ENCODE measurements at regions not wholly inside any gene's neighbourhood (a gene's known extent, or its start where the extent isn't known, plus 50 kb on each side); places are given as distances from the start of the nearest gene placed in this dataset.

GRCh38 chr4:37015391-37015790, 229.2 kb upstream of the NWD2 start:
- Histone ChIP-seq H3K4me3 (no peak overlapping the region), H3K27me3 (no peaks in the 10 kb centered on the region), H3K9me3 (no peaks in the 10 kb centered on the region), H3K4me1 (no peaks in the 10 kb centered on the region), H3K27ac (no peak overlapping the region), H3K36me3 (no peaks in the 10 kb centered on the region)
- intact Hi-C loops (cut with DNase I; ENCODE audit: low total_unique reads): no loop called here
- DNase-seq (ENCODE audit: low spot score in 2 of 2): no peak
- TF ChIP-seq POLR2AphosphoS5 (IDR thresholded peaks at IDR 0.05) (no peak), CTCF (IDR thresholded peaks at IDR 0.05) (no peak), POLR2A (IDR thresholded peaks at IDR 0.05) (no peak)

- intact Hi-C loops (cut with DNase I; ENCODE audit: low total_unique reads): no loop called here
- Histone ChIP-seq H3K27ac (no peak overlapping the region), H3K4me3 (no peak overlapping the region), H3K27me3 (no peaks in the 10 kb centered on the region), H3K36me3 (no peaks in the 10 kb centered on the region), H3K4me1 (no peaks in the 10 kb centered on the region), H3K9me3 (no peaks in the 10 kb centered on the region)
- DNase-seq (ENCODE audit: low spot score in 2 of 2): no peak
- TF ChIP-seq POLR2A (IDR thresholded peaks at IDR 0.05) (no peak), CTCF (IDR thresholded peaks at IDR 0.05) (no peak), POLR2AphosphoS5 (IDR thresholded peaks at IDR 0.05) (no peak)
These were observed 221.0 kb upstream of the NWD2 start for GRCh38 chr4:37023504-37023903.

GRCh38 chr4:37023996-37024395, 220.5 kb upstream of the NWD2 start:
- no peaks in the 10 kb centered on the region for H3K9me3 ChIP-seq
- H3K4me1 ChIP-seq: no peaks in the 10 kb centered on the region
- H3K4me3 ChIP-seq: no peak overlapping the region
- H3K36me3 ChIP-seq: no peaks in the 10 kb centered on the region
- intact Hi-C loops (cut with DNase I; ENCODE audit: low total_unique reads): no loop called here
- no peak for DNase-seq (ENCODE audit: low spot score in 2 of 2)
- TF ChIP-seq POLR2AphosphoS5 (IDR thresholded peaks at IDR 0.05) (no peak), POLR2A (IDR thresholded peaks at IDR 0.05) (no peak), CTCF (IDR thresholded peaks at IDR 0.05) (no peak)
- H3K27me3 ChIP-seq: no peaks in the 10 kb centered on the region
- H3K27ac ChIP-seq: no peak overlapping the region

- Histone ChIP-seq H3K9me3 (no peaks in the 10 kb centered on the region), H3K27ac (no peak overlapping the region), H3K4me3 (no peak overlapping the region), H3K36me3 (no peaks in the 10 kb centered on the region), H3K4me1 (no peaks in the 10 kb centered on the region), H3K27me3 (no peaks in the 10 kb centered on the region)
- intact Hi-C loops (cut with DNase I; ENCODE audit: low total_unique reads): no loop called here
- TF ChIP-seq POLR2A (IDR thresholded peaks at IDR 0.05) (no peak), CTCF (IDR thresholded peaks at IDR 0.05) (no peak), POLR2AphosphoS5 (IDR thresholded peaks at IDR 0.05) (no peak)
- DNase-seq (ENCODE audit: low spot score in 2 of 2): no peak
These were observed 203.7 kb upstream of the NWD2 start for GRCh38 chr4:37040816-37041215.

- intact Hi-C loops (cut with DNase I; ENCODE audit: low total_unique reads): no loop called here
- Histone ChIP-seq H3K36me3 (no peaks in the 10 kb centered on the region), H3K9me3 (no peaks in the 10 kb centered on the region), H3K27me3 (no peaks in the 10 kb centered on the region), H3K4me3 (no peak overlapping the region), H3K27ac (no peak overlapping the region), H3K4me1 (no peaks in the 10 kb centered on the region)
- no peak for TF ChIP-seq POLR2A (IDR thresholded peaks at IDR 0.05)
- no peak for TF ChIP-seq CTCF (IDR thresholded peaks at IDR 0.05)
- no peak for TF ChIP-seq POLR2AphosphoS5 (IDR thresholded peaks at IDR 0.05)
- no peak for DNase-seq (ENCODE audit: low spot score in 2 of 2)
These were observed 201.2 kb upstream of the NWD2 start for GRCh38 chr4:37043342-37043741.
